HepG2 (cell line): ENCODE measurements at regions not wholly inside any gene's neighbourhood (a gene's known extent, or its start where the extent isn't known, plus 50 kb on each side); places are given as distances from the start of the nearest gene placed in this dataset.

ENCODE experiments used
- ATAC-seq: fragments of 200-7000 bp; cut with Tn5 transposase; 3 replicates; pipeline ENCODE4 v1.9.1; 2020; ENCODE audit warnings: mild to moderate bottlenecking, moderate library complexity
- BruUV-seq: library from RNA; stranded (reverse); fragments of 400-500 nt; replicated peaks from 2 replicates; lab custom pipeline; 2021; lab: Mats Ljungman, UMichigan
- CTCF ChIA-PET: fragments of 300-600 bp; formaldehyde crosslinking; extraction: SDS; loops from one replicate; lab custom pipeline; 2021; ENCODE audit warnings: low total read pairs, inconsistent platforms, low intra/inter-chr PET ratio; lab: Yijun Ruan, JAX
- POLR2A ChIA-PET: fragments of 350-600 bp; sonication (Branson Sonifier 250); formaldehyde crosslinking; loops from one replicate; lab custom pipeline; 2020; ENCODE audit warnings: antibody characterized with exemption, inconsistent platforms; lab: Yijun Ruan, JAX
- DNase-seq: peaks from one replicate; pipeline ENCODE4 v3.0.0-alpha.2; 2015; ENCODE audit warnings: low spot score
- FAIRE-seq: peaks from 3 replicates; lab custom pipeline; 2011; peaks lifted over from hg19 to GRCh38; lab: Jason Lieb, UNC
- H2AFZ ChIP-seq: one replicate; pipeline ENCODE4 v1.6.1; 2011; ENCODE audit warnings: low read length, inconsistent platforms
- H3K27ac ChIP-seq: fragments of 300-600 bp; 3 replicates; pipeline ENCODE4 v1.8.0; 2011; ENCODE audit warnings: mixed run types, mild to moderate bottlenecking, mixed read lengths, low read length, inconsistent platforms; ENCODE audit not compliant: insufficient read depth; ENCODE audit errors: extremely low read length
- H3K27me3 ChIP-seq, 2 experiments: fragments of 200-600 bp in 1 of 2; 2 replicates in 1 of 2; 3 replicates in 1 of 2; pipeline versions ENCODE4 v1.6.0 to v1.8.0; 2011; ENCODE audit warnings: low read length in 2 of 2, mild to moderate bottlenecking in 2 of 2, moderate library complexity in 2 of 2, inconsistent platforms in 1 of 2; ENCODE audit not compliant: insufficient read depth in 2 of 2, control insufficient read depth in 1 of 2
- H3K36me3 ChIP-seq, 2 experiments: fragments of 200-600 bp in 1 of 2; replicated peaks in 1 of 2; 2 replicates in 1 of 2; 3 replicates in 1 of 2; pipeline versions ENCODE4 v1.5.1 to v1.8.0; 2011; ENCODE audit warnings: low read length in 2 of 2, inconsistent platforms in 1 of 2; ENCODE audit not compliant: insufficient read depth in 2 of 2, control insufficient read depth in 1 of 2
- H3K4me1 ChIP-seq: 2 replicates; pipeline ENCODE4 v1.5.1; 2012; ENCODE audit warnings: low read length, inconsistent platforms; ENCODE audit not compliant: insufficient read depth
- H3K4me2 ChIP-seq: 2 replicates; pipeline ENCODE4 v1.6.0; 2011; ENCODE audit warnings: low read depth, low read length, inconsistent platforms
- H3K4me3 ChIP-seq, 3 experiments: fragments of 200-600 bp in 1 of 3; sonication (generic), shearing (Covaris generic) in 1 of 3; replicated peaks in 1 of 3; 2 replicates each; pipeline ENCODE4 v1.5.1; 2011 to 2016; ENCODE audit warnings: low read length in 3 of 3, inconsistent platforms in 2 of 3, low read depth in 2 of 3, mild to moderate bottlenecking in 2 of 3, control low read depth in 1 of 3, mixed read lengths in 1 of 3; ENCODE audit not compliant: insufficient read depth in 1 of 3
- H3K79me2 ChIP-seq: one replicate; pipeline ENCODE4 v1.6.1; 2011; ENCODE audit warnings: low read length, inconsistent platforms; ENCODE audit not compliant: insufficient read depth
- H3K9ac ChIP-seq: 2 replicates; pipeline ENCODE4 v1.6.0; 2011; ENCODE audit warnings: mild to moderate bottlenecking, low read depth, low read length, inconsistent platforms; ENCODE audit not compliant: insufficient read depth
- H3K9me3 ChIP-seq: 2 replicates; pipeline ENCODE4 v1.5.1; 2012; ENCODE audit warnings: mild to moderate bottlenecking, low read length
- H4K20me1 ChIP-seq: 2 replicates; pipeline ENCODE4 v1.6.0; 2011; ENCODE audit warnings: inconsistent platforms, mild to moderate bottlenecking, low read length, moderate library complexity; ENCODE audit not compliant: insufficient read depth
- BHLHE40 ChIP-seq: IDR thresholded peaks from 2 replicates; pipeline ENCODE4 v1.6.1; 2011; ENCODE audit warnings: low read length, improper control_type of control experiment
- DBP ChIP-seq: sonication (generic); formaldehyde crosslinking; IDR thresholded peaks from 2 replicates; pipeline ENCODE4 v1.4.0; 2020; ENCODE audit warnings: missing genetic modification reagents; ENCODE audit errors: not compliant biosample characterization
- DMTF1 ChIP-seq: sonication (generic); formaldehyde crosslinking; IDR thresholded peaks from 2 replicates; pipeline ENCODE4 v1.4.0; 2020; ENCODE audit warnings: mild to moderate bottlenecking, missing genetic modification reagents
- HMG20A ChIP-seq: IDR thresholded peaks from 2 replicates; pipeline ENCODE4 v1.6.1; 2016; ENCODE audit warnings: borderline replicate concordance
- HNRNPUL1 ChIP-seq: fragments of 200-400 bp; formaldehyde crosslinking; IDR thresholded peaks from 2 replicates; pipeline ENCODE4 v1.6.1; 2017; ENCODE audit warnings: low read depth, mild to moderate bottlenecking, low read length, moderate library complexity
- IRF1 ChIP-seq: sonication (generic); formaldehyde crosslinking; IDR thresholded peaks from 2 replicates; pipeline ENCODE4 v1.4.0; 2020; ENCODE audit warnings: low read depth, mild to moderate bottlenecking, missing genetic modification reagents
- MAFF ChIP-seq: IDR thresholded peaks from 2 replicates; pipeline ENCODE4 v1.6.1; 2011; ENCODE audit warnings: low read depth, low read length, improper control_type of control experiment
- PITX1 ChIP-seq: sonication (generic); formaldehyde crosslinking; IDR thresholded peaks from 2 replicates; pipeline ENCODE4 v1.5.1; 2020; ENCODE audit warnings: mild to moderate bottlenecking, missing genetic modification reagents
- RFX5 ChIP-seq: IDR thresholded peaks from 2 replicates; pipeline ENCODE4 v1.6.1; 2011; ENCODE audit warnings: low read depth, low read length, improper control_type of control experiment
- SIN3A ChIP-seq: IDR thresholded peaks from 2 replicates; pipeline ENCODE4 v1.6.1; 2011; ENCODE audit warnings: low read depth, mild to moderate bottlenecking, control low read depth, low read length, borderline replicate concordance
- TCF12 ChIP-seq, 2 experiments: fragments of 450-650 bp in 1 of 2; sonication (generic) in 1 of 2; formaldehyde crosslinking in 1 of 2; IDR thresholded peaks; 2 replicates each; pipeline versions ENCODE4 v1.6.1 to v1.8.0; 2017 to 2022; ENCODE audit warnings: antibody characterized with exemption in 1 of 2, mild to moderate bottlenecking in 1 of 2, missing genetic modification reagents in 1 of 2, moderate library complexity in 1 of 2
- THAP7 ChIP-seq: sonication (generic); formaldehyde crosslinking; IDR thresholded peaks from 2 replicates; pipeline ENCODE4 v1.8.1; 2023; ENCODE audit warnings: mild to moderate bottlenecking, missing genetic modification reagents
- ZIK1 ChIP-seq: sonication (generic); formaldehyde crosslinking; IDR thresholded peaks from 2 replicates; pipeline ENCODE4 v1.5.0; 2020; ENCODE audit warnings: mild to moderate bottlenecking, low read depth, missing genetic modification reagents, borderline replicate concordance
- ZKSCAN5 ChIP-seq: sonication (generic); formaldehyde crosslinking; IDR thresholded peaks from 2 replicates; pipeline ENCODE4 v1.5.1; 2020; ENCODE audit warnings: mild to moderate bottlenecking, missing genetic modification reagents
- ZNF281 ChIP-seq: sonication (generic); formaldehyde crosslinking; IDR thresholded peaks from 2 replicates; pipeline ENCODE4 v1.4.0; 2020; ENCODE audit warnings: missing genetic modification reagents, borderline replicate concordance
- ZNF33B ChIP-seq: sonication (generic); formaldehyde crosslinking; IDR thresholded peaks from 2 replicates; pipeline ENCODE4 v1.5.1; 2020; ENCODE audit warnings: mild to moderate bottlenecking, missing genetic modification reagents
- ZNF572 ChIP-seq: sonication (generic); formaldehyde crosslinking; IDR thresholded peaks from 2 replicates; pipeline ENCODE4 v1.5.1; 2020; ENCODE audit warnings: mild to moderate bottlenecking, missing genetic modification reagents
- ZSCAN30 ChIP-seq: sonication (generic); formaldehyde crosslinking; IDR thresholded peaks from 2 replicates; pipeline ENCODE4 v1.5.0; 2020; ENCODE audit warnings: mild to moderate bottlenecking, missing genetic modification reagents
- WGBS: methylation state at CpG from one replicate; pipeline ENCODE4 v1.1.6; 2017; ENCODE audit warnings: low lambda C conversion rate; 5-methylcytosine and 5-hydroxymethylcytosine counted together
- in situ Hi-C: cut with HindIII; loops from 2 replicates; pipeline ENCODE4 v1.10.0; 2017; ENCODE audit warnings: low pct_unique_long_range_greater_than_20kb; ENCODE audit not compliant: extremely low pct_ligation_motif_present
- intact Hi-C: fragments of 100-400 bp; cut with micrococcal nuclease; formaldehyde crosslinking; loops from one replicate; pipeline ENCODE4 v1.10.0; 2022; ENCODE audit not compliant: unreplicated experiment

GRCh38 chr5:93120051-93120450 lies 461.0 kb downstream of the NR2F1-AS1 start:
- WGBS, result 5% methylated on average over 1 of the region's 1 CpG
- no peak overlapping the region for H2AFZ ChIP-seq
- POLR2A ChIA-PET, result no interaction called here
- TF ChIP-seq RFX5 (no peak), IRF1 (CRISPR knock-in tag) (no peak), ZNF572 (no peak), PITX1 (CRISPR knock-in tag) (no peak), ZSCAN30 (CRISPR knock-in tag) (no peak), HMG20A (CRISPR knock-in tag) (no peak), ZIK1 (no peak), SIN3A (no peak), THAP7 (no peak), MAFF (no peak), BHLHE40 (no peak), DBP (CRISPR knock-in tag) (no peak), DMTF1 (no peak), ZNF281 (no peak), HNRNPUL1 (no peak), TCF12 (IDR thresholded peaks at IDR 0.05) (no peak), TCF12 (CRISPR knock-in tag; IDR thresholded peaks at IDR 0.05) (no peak), ZKSCAN5 (CRISPR knock-in tag) (no peak), ZNF33B (no peak)

More at GRCh38 chr5:93120051-93120450, 461.0 kb downstream of the NR2F1-AS1 start:
- DNase-seq, result no peak
- ATAC-seq, result no peak
- Histone ChIP-seq H3K27ac (no peak overlapping the region), H4K20me1 (no peaks in the 10 kb centered on the region), H3K4me3 (no peak overlapping the region), H3K27me3 (peaks cover 0 to 4% of the 10 kb centered on the region in 2 experiments; a peak in 1 of 5 replicates), H3K9ac (no peak overlapping the region), H3K9me3 (no peaks in the 10 kb centered on the region), H3K36me3 (no peaks in the 10 kb centered on the region), H3K79me2 (no peaks in the 10 kb centered on the region), H3K4me1 (peaks cover 8% of the 10 kb centered on the region; the same call in 1 of the 2 replicates), H3K4me2 (no peak overlapping the region)
- intact Hi-C loops (no loop called here), in situ Hi-C loops (no loop called here)
- FAIRE-seq, result no peak
- BruUV-seq, result no TSS peak
- CTCF ChIA-PET, result no interaction called here
